ENCODE measurements at regions not wholly inside any gene's neighbourhood (a gene's known extent, or its start where the extent isn't known, plus 50 kb on each side); places are given as distances from the start of the nearest gene placed in this dataset.

- Histone ChIP-seq H3K9me3 (no peaks in the 10 kb centered on the region), H3K36me3 (no peaks in the 10 kb centered on the region), H3K4me3 (no peak overlapping the region), H3K4me1 (no peaks in the 10 kb centered on the region), H3K27ac (no peak overlapping the region), H3K27me3 (no peaks in the 10 kb centered on the region)
- TF ChIP-seq CTCF (IDR thresholded peaks at IDR 0.05) = no peak
- no peak for TF ChIP-seq EP300 (IDR thresholded peaks at IDR 0.05)
- TF ChIP-seq POLR2AphosphoS5 (IDR thresholded peaks at IDR 0.05) = no peak
- no peak for TF ChIP-seq POLR2A (IDR thresholded peaks at IDR 0.05)
- 60% methylated on average over 1 of the region's 2 CpGs; no CpG with 5 or more reads in 1 of the 2 donors for WGBS, 2 donors (ENCODE audit: low coverage in 1 of 2)
- no peak for ATAC-seq
Measured at GRCh38 chrX:125709074-125709473, 389.4 kb downstream of the TEX13C start.

GRCh38 chrX:125709532-125709931 lies 389.9 kb downstream of the TEX13C start:
- WGBS, 2 donors (ENCODE audit: low coverage in 1 of 2) = no CpG with 5 or more reads among the region's 4 CpGs
- no peak for TF ChIP-seq CTCF (IDR thresholded peaks at IDR 0.05)
- no peak for TF ChIP-seq EP300 (IDR thresholded peaks at IDR 0.05)
- no peak for TF ChIP-seq POLR2A (IDR thresholded peaks at IDR 0.05)
- Histone ChIP-seq H3K4me3 (no peak overlapping the region), H3K9me3 (no peaks in the 10 kb centered on the region), H3K36me3 (no peaks in the 10 kb centered on the region), H3K4me1 (no peaks in the 10 kb centered on the region), H3K27ac (no peak overlapping the region), H3K27me3 (no peaks in the 10 kb centered on the region)
- ATAC-seq = no peak

- Histone ChIP-seq H3K9me3 (no peaks in the 10 kb centered on the region), H3K27me3 (no peaks in the 10 kb centered on the region), H3K27ac (no peak overlapping the region), H3K36me3 (no peaks in the 10 kb centered on the region), H3K4me1 (no peaks in the 10 kb centered on the region), H3K4me3 (no peak overlapping the region)
- WGBS, 2 donors (ENCODE audit: low coverage in 1 of 2) = no CpG with 5 or more reads among the region's 8 CpGs
- no peak for ATAC-seq
- TF ChIP-seq EP300 (IDR thresholded peaks at IDR 0.05) (no peak), POLR2AphosphoS5 (IDR thresholded peaks at IDR 0.05) (no peak)
Measured at GRCh38 chrX:125710403-125711062, 390.9 kb downstream of the TEX13C start.

- Histone ChIP-seq H3K9me3 (no peaks in the 10 kb centered on the region), H3K27me3 (no peaks in the 10 kb centered on the region), H3K4me3 (no peak overlapping the region), H3K4me1 (no peaks in the 10 kb centered on the region), H3K36me3 (no peaks in the 10 kb centered on the region), H3K27ac (no peak overlapping the region)
- 80% methylated on average over 1 of the region's 1 CpG for WGBS, 2 donors (ENCODE audit: low coverage in 1 of 2)
- ATAC-seq = no peak
- TF ChIP-seq POLR2A (IDR thresholded peaks at IDR 0.05) = no peak
- TF ChIP-seq POLR2AphosphoS5 (IDR thresholded peaks at IDR 0.05) = no peak
- no peak for TF ChIP-seq EP300 (IDR thresholded peaks at IDR 0.05)
- TF ChIP-seq CTCF (IDR thresholded peaks at IDR 0.05) = no peak
Measured at GRCh38 chrX:125711103-125711502, 391.4 kb downstream of the TEX13C start.

- H3K27me3 ChIP-seq = no peaks in the 10 kb centered on the region
- peak; percentile 25 for ATAC-seq
- no peak for TF ChIP-seq CTCF (IDR thresholded peaks at IDR 0.05)
- no peak for TF ChIP-seq POLR2A (IDR thresholded peaks at IDR 0.05)
- TF ChIP-seq POLR2AphosphoS5 (IDR thresholded peaks at IDR 0.05) = no peak
- 20% methylated on average over 1 of the region's 3 CpGs; no CpG with 5 or more reads in 1 of the 2 donors for WGBS, 2 donors (ENCODE audit: low coverage in 1 of 2)
- H3K4me1 ChIP-seq = no peaks in the 10 kb centered on the region
- H3K36me3 ChIP-seq = no peaks in the 10 kb centered on the region
- H3K4me3 ChIP-seq = no peak overlapping the region
- no peak overlapping the region for H3K27ac ChIP-seq
- no peaks in the 10 kb centered on the region for H3K9me3 ChIP-seq
Measured at GRCh38 chrX:125713633-125714032, 394.0 kb downstream of the TEX13C start.

All from gastroesophageal sphincter (tissue), 4 donors.